ENCODE measurements at regions not wholly inside any gene's neighbourhood (a gene's known extent, or its start where the extent isn't known, plus 50 kb on each side); places are given as distances from the start of the nearest gene placed in this dataset.

GRCh38 chr5:86880785-86881492, 263.2 kb downstream of the COX7C start:
- DNase-seq: peak; percentile 40

- no peak for DNase-seq
These were observed 263.9 kb downstream of the COX7C start for GRCh38 chr5:86881493-86882090.

GRCh38 chr5:86884608-86885007, 266.9 kb downstream of the COX7C start:
- no peak for DNase-seq

GRCh38 chr5:86885011-86885410, 267.3 kb downstream of the COX7C start:
- DNase-seq: no peak

DNA sequence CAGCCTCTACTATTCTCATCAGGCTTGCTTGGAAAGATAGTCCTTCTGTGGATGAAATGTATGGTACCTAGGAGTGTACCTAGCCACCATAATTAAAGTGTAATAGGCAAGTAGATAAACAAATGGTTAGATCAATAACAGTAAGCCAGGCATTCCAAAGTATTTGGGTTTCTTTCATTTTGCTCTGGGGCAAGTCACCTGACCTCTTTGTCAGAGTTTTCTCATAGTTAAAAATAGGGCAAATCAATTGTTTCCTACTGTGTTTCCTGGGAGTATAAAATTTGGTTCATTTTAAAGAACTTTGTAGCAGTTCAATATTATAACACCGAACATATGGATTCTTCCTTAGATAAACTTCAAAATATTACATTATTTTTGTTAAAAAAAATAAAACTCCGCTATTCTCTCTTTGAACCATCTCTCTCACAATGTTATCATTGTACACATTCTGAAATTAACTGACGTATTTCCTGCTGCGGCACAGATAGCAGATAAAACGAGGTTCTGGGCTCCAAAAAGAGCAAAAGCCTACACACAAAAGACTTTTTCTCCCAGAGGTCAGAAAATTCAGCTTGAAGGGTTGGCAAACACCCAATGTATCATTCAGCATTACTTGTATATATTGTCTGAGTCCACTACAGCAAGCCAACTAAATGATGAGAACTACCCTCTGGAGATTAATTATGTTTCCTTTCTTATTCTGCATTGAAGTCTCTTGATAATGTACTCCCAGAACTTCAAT, 267.9 kb downstream of the COX7C start:
- no peak for DNase-seq

DNA sequence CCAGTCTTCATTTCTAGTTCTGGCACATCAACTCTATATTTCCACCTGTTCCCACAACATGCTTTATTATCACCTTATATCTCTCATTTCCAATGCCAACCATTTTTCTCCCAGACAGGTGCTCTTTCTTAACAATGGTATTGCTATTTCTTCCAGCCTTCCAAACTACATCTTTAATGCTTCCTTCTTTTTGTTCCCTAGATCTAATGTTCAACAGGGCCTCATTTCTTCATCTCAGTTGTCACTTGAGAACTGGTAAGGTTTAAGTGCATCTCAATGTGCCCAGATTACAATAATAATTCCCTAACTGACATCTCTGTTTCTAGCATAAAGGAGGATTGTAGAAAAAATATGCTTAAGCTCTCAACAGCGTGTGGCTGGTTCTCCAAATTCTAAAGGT, 272.6 kb downstream of the COX7C start:
- no peak for DNase-seq

DNA sequence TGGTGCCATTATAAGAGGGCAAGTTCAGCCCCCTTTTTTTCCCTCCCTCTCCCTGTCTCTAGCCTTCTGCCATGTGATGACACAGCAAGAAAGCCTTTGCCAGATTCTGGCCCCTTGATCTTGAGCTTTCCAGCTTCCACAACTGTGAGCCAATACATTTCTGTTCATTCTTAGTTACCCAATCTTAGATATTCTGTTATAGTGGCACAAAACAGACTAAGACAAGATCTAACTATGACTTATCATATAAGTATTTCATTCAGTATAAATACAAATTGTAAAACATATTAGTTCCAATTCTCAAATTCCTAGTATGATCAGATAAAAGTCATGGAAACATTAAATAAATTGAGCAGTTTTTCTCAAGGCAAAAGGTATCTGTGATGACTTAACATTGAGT, 276.3 kb downstream of the COX7C start:
- no peak for DNase-seq

DNA sequence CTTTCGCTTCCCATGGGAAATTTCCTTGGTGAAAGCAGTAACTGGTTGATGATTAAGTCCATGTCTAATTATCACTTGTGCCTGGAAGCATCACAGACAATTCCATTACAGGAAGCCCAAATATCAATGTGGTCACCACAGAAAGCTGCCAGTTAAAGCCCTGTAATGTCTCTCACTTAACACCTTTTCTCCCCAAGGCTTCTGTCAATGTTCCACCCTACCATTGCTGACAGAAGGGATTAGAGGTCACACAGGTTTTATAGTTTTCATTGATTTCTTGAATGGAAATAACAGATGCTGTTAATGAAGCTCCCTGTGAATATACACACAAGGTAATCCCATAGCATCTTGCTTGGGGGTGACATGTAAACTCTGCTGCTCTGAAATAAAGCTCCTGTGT, 279.2 kb downstream of the COX7C start:
- DNase-seq: no peak

GRCh38 chr5:86909418-86910295, 291.9 kb downstream of the COX7C start:
- DNase-seq: no peak

DNA sequence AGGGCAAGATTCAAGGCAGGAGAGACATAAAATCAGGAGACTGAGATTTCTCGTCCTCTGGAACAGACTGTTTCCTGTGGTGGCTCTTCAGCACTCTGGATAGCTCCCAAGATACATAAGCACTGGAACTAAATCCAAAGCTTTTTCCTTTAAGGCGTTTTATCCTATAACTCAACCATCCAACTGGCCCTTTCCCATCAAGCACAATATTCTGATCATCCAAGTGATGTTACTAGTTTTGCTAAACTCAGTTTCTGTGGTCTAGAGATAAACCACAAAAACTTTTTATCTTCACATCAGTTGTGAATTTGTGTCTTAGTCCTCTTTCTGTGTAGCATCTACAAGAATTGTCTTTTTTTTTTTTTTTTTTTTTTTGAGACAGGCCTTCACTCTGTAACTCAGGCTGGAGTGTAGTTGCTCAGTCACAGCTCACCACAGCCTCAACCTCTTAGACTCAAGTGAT, 299.4 kb downstream of the COX7C start:
- no peak for DNase-seq

- DNase-seq: no peak
These were observed 300.5 kb downstream of the COX7C start for GRCh38 chr5:86918246-86918645.

GRCh38 chr5:86926033-86926432, 308.3 kb downstream of the COX7C start:
- no peak for DNase-seq

DNA sequence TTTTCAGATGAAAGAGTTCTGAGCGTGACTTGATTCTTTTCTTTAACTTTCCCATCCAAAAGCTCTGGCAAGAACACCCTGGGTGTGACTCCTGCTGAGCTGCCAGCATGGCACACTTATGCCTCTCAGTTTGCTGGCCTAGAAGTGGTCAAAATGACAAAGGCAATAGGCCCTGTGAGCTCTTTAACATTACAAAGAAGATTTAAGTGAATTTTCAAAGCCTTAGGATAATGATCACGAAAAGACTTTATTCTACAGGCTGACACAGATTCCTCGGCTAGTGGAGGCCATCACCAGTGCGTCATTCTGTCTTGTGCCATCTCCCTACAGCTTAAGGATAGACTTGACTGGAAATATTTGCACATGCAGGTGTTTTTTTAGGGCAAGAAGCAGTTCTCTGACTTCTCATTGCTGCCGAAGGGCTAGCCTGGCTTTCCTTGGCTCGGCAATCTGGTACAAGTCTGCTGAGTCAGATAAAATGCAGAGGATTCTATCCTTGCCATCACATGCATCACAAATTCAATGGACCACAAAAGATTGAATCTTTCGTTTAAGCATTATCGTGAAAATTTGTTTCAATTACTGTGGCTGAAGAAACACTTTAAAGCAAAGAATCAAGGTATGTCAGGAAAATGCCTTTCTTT, 311.5 kb downstream of the COX7C start:
- no peak for DNase-seq

DNA sequence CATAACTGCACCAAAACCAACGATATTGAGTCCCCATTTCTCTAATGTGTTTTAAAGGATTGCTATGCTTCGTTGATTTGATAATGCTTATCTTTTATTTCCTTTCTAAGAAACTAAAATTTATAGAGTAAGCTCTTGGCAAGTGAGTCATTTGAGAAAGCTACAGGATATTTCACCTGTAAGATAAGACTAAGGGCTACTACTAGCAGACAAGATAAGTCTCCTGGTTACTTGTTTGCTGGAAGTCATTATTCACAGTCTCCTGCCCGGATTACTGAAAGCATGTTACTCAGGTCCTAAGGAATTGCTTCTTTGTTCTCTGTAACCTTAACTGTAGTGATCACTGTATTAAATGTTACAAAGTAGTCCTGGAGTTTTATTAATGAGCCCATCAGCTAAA, 315.9 kb upstream of the RASA1 start:
- DNase-seq: no peak

- no peak for DNase-seq
These were observed 302.8 kb upstream of the RASA1 start for GRCh38 chr5:86964889-86965288.

DNA sequence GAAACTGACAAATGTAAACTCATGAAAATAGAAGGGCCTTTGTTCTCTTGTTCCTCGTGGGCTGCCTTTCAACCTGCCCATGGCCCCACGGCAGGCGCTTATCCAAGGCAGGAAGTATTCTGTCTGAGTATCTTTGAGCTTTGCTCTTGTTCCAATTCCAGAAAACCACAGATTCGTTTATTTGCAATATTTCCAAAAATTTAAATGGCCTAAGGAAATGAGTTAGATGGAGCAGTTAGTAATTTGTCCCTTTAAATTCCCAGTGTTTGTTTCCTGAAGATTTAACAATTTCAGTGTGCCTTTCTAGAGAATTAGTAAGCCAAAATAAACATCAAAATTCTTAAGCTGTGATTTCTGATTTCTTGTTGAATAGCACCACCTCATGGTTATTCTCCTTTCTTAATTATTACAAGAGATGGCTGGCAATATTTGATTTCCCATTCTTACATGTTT, 299.4 kb upstream of the RASA1 start:
- peak; percentile 12 for DNase-seq

GRCh38 chr5:86970361-86970760, 297.3 kb upstream of the RASA1 start:
- no peak for DNase-seq

- DNase-seq: no peak
These were observed 296.6 kb upstream of the RASA1 start for GRCh38 chr5:86971034-86971571.

GRCh38 chr5:86974955-86975354, 292.7 kb upstream of the RASA1 start:
- no peak for DNase-seq

GRCh38 chr5:86977190-86977589, 290.5 kb upstream of the RASA1 start:
- DNase-seq: no peak

- no peak for DNase-seq
These were observed 289.9 kb upstream of the RASA1 start for GRCh38 chr5:86977808-86978207.

DNA sequence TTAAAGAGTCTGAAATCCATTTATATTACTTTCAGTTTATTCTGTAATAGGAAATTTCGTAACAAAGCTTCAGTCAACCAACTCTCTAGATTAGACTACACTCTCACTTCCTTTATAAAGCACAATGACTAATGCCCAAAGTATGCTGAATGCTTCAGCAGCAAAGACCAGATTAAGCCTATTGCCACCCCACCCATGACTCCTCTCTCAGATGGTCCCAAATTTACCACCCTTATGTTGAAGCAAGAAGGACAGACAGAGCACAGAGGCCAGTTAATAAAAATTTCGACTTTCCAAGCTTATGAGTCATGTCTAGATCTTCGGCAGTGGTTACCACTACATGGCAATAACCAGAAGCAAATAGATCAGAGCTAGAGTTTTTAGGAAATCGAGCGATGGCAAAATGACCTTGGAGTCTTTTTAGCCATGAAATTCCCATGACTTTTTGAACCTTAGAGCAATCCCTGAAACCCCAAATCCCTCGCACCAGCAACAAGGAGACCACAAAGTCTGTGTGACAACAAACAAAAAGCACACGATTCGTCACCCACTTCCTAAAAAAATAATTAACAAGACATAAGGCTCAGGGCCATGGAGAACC, 287.8 kb upstream of the RASA1 start:
- DNase-seq: no peak

Measured in NCI-H774 (cell line).